ENCODE measurements at regions not wholly inside any gene's neighbourhood (a gene's known extent, or its start where the extent isn't known, plus 50 kb on each side); places are given as distances from the start of the nearest gene placed in this dataset.

DNA sequence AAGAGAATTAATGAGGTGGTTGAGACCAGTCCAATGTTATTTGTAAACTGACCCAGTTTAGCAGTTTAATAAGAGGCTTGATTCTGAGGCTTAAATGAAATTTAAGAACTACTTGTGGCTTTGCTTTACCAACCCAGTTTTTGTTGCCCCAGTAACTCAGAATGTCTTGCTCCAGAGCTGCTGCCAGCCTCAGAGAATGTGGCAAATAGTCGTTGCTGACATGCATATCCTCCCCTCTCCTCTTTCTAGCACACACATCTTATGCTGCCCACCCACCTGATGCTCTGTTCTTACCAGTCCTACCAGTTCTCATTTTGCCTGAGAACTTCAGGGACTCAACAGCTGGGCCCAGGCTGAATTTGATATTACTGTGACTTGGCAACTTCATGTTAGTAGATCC is 92.4 kb upstream of the TSC22D2 start:
- Histone ChIP-seq H3K27me3 (ENCODE audit: control insufficient read depth, insufficient read depth, low read length) (no peaks in the 10 kb centered on the region), H3K36me3 (ENCODE audit: control insufficient read depth, insufficient read depth, low read length) (no peaks in the 10 kb centered on the region), H3K4me3 (ENCODE audit: low read depth, low read length) (no peak overlapping the region)
- ChIA-PET CTCF (interaction anchor here (0.8 to 1.2 kb wide), 4 partner anchors 11 to 181 kb away, joined by 3 to 4 read pairs (median 3); no protein-coding TSS in a partner anchor), POLR2A (no interaction called here)
- TF ChIP-seq, protein P1, sequence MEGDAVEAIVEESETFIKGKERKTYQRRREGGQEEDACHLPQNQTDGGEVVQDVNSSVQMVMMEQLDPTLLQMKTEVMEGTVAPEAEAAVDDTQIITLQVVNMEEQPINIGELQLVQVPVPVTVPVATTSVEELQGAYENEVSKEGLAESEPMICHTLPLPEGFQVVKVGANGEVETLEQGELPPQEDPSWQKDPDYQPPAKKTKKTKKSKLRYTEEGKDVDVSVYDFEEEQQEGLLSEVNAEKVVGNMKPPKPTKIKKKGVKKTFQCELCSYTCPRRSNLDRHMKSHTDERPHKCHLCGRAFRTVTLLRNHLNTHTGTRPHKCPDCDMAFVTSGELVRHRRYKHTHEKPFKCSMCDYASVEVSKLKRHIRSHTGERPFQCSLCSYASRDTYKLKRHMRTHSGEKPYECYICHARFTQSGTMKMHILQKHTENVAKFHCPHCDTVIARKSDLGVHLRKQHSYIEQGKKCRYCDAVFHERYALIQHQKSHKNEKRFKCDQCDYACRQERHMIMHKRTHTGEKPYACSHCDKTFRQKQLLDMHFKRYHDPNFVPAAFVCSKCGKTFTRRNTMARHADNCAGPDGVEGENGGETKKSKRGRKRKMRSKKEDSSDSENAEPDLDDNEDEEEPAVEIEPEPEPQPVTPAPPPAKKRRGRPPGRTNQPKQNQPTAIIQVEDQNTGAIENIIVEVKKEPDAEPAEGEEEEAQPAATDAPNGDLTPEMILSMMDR (IDR thresholded peaks at IDR 0.05; ENCODE audit: insufficient read depth, low read depth, low read length): no peak
- no peak for DNase-seq (ENCODE audit: low read depth)

DNA sequence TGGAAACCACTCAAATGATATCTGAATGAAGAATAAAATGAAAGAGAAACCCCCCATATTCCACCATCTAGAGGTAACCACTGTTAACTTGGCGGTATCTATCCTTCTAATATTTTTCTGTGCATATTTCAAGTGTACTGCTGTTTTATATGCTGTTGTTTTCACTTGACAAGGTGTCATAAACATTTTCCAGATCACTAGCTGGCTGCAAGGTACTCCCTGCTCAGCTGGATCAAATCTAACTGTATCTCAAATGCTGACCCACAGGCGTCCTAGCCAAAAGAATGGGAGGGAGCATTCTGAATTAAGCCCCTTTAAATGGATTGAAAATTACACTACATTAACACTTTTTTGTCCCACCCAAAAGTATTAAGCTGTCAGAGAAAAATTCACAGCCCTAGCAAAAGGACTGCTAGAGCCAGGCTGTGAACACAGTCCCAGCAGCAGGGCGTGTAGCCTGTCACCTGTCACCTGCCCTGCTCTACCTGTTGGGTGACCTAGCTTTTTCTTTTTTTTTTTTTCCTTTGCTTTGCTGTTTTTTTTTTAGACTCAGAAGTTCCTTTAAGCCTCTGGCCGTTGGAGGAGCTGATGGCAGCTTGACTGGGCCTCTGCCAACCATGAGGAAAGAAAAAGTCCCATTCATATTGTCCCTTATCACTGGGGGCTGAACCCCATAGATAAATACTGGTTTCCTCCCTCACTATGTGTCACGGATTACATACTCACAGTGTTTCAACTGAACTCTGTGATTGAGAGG is 93.7 kb upstream of the TSC22D2 start:
- no peak for DNase-seq (ENCODE audit: low read depth)
- TF ChIP-seq, protein P1 (IDR thresholded peaks at IDR 0.05; ENCODE audit: insufficient read depth, low read depth, low read length): no peak
- CTCF ChIA-PET: interaction anchor here (1.1 kb wide), 1 partner anchor 10 kb away, joined by 3 read pairs; no protein-coding TSS in a partner anchor
- Histone ChIP-seq H3K4me3 (ENCODE audit: low read depth, low read length) (no peak overlapping the region), H3K27me3 (ENCODE audit: control insufficient read depth, insufficient read depth, low read length) (no peaks in the 10 kb centered on the region), H3K36me3 (ENCODE audit: control insufficient read depth, insufficient read depth, low read length) (no peaks in the 10 kb centered on the region)
- POLR2A ChIA-PET: no interaction called here

DNA sequence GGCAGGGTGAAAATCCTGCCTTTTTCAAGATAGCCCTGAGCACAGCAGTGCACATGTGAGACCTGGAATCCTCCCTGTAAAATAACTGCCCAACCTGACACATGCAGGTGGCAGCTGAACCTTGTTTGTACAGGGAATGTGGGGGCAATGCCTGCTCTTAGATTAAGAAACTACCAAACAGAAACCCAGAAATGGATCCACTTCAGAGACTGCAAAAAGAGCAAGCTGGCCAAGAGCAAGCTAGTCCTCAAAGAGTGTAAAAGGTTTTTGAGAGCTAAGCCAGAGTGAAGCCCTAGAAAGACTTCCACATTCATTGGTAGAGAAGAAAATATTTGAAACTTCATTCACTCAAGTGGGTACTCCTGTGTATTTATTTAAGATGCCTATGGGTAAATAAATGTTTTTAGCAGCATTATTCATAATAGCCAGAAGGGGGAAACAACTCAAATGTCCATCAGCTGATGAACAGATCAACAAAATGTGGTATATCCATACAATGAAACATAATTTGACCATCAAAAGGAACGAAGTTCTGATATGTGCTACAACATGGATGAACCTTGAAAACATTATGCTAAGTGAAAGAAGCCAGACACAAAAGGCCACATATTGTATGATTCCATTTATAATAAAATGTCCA is 96.0 kb upstream of the TSC22D2 start:
- TF ChIP-seq, protein P1 (IDR thresholded peaks at IDR 0.05; ENCODE audit: insufficient read depth, low read depth, low read length): no peak
- Histone ChIP-seq H3K36me3 (ENCODE audit: control insufficient read depth, insufficient read depth, low read length) (no peaks in the 10 kb centered on the region), H3K4me3 (ENCODE audit: low read depth, low read length) (no peak overlapping the region), H3K27me3 (ENCODE audit: control insufficient read depth, insufficient read depth, low read length) (no peaks in the 10 kb centered on the region)
- DNase-seq (ENCODE audit: low read depth): no peak
- POLR2A ChIA-PET: interaction anchor here (0.6 kb wide), 1 partner anchor 227 kb away, joined by 3 read pairs; no protein-coding TSS in a partner anchor
- CTCF ChIA-PET: interaction anchor here (0.6 to 2.0 kb wide), 7 partner anchors 15 to 185 kb away, joined by 3 to 7 read pairs (median 3); no protein-coding TSS in a partner anchor

DNA sequence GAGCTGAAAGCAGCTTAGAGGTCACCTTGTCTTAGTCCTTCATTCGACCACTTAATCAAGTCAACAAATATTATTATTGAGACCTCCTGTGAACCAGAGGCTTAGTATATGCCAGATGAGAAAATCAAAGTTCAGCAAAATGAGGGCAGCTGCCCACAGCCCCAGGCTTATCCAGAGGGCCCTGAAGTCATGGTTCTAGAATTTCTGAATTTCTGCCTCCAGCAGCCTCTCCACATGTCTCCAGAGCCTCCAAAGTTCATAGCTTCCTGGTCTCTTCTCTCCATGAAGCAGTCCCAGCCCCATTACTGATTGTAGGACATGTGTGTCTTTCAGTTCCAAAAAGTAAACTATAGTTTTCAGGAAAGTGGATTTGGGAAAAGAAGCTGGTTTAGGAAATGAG is 96.9 kb upstream of the TSC22D2 start:
- no peak for DNase-seq (ENCODE audit: low read depth)
- Histone ChIP-seq H3K4me3 (ENCODE audit: low read depth, low read length) (no peak overlapping the region), H3K36me3 (ENCODE audit: control insufficient read depth, insufficient read depth, low read length) (no peaks in the 10 kb centered on the region), H3K27me3 (ENCODE audit: control insufficient read depth, insufficient read depth, low read length) (no peaks in the 10 kb centered on the region)
- ChIA-PET POLR2A (interaction anchor here (0.6 kb wide), 1 partner anchor 228 kb away, joined by 3 read pairs; no protein-coding TSS in a partner anchor), CTCF (interaction anchor here (0.6 to 2.0 kb wide), 5 partner anchors 12 to 185 kb away, joined by 3 to 7 read pairs (median 3); no protein-coding TSS in a partner anchor)
- TF ChIP-seq, protein P1 (IDR thresholded peaks at IDR 0.05; ENCODE audit: insufficient read depth, low read depth, low read length): no peak

DNA sequence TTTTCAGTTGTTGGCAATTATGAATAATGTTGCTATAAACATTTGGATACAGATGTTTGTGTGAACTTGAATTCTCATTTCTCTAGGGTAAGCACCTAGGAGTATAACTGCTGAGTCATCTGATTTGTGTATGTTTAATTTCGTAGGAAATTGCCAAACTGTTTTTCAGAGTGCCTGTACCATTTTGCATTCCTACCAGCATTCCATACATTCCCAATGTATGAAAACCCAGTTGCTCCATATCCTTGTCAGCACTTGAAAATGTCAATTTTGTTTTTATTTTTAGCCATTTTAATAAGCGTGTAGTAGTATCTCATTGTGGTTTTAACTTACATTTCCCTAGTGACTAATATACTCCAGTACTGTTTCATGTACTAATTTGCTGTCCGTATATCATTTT is 98.5 kb upstream of the TSC22D2 start:
- peak; percentile 27 for DNase-seq (ENCODE audit: low read depth)
- H3K36me3 ChIP-seq (ENCODE audit: control insufficient read depth, insufficient read depth, low read length): no peaks in the 10 kb centered on the region
- H3K27me3 ChIP-seq (ENCODE audit: control insufficient read depth, insufficient read depth, low read length): no peaks in the 10 kb centered on the region
- POLR2A ChIA-PET: no interaction called here
- CTCF ChIA-PET: no interaction called here
- no peak overlapping the region for H3K4me3 ChIP-seq (ENCODE audit: low read depth, low read length)
- TF ChIP-seq, protein P1 (IDR thresholded peaks at IDR 0.05; ENCODE audit: insufficient read depth, low read depth, low read length): no peak
